ENCODE measurements at regions not wholly inside any gene's neighbourhood (a gene's known extent, or its start where the extent isn't known, plus 50 kb on each side); places are given as distances from the start of the nearest gene placed in this dataset.
"Not testable (repeated sequence)": the region's sequence is repeated elsewhere in the genome, so short reads cannot be mapped to it uniquely, and the experiment has no call there.

- no peak overlapping the region for H3K4me3 Mint-ChIP-seq
- no peaks in the 10 kb centered on the region for H3K27me3 Mint-ChIP-seq
- ChIA-PET CTCF (no interaction called here), POLR2A (no interaction called here)
- no peaks in the 10 kb centered on the region for H3K9me3 Mint-ChIP-seq
- no peaks in the 10 kb centered on the region for H3K4me1 Mint-ChIP-seq (ENCODE audit: low read depth)
- ATAC-seq (no peak), DNase-seq (no peak)
- no peak overlapping the region for H3K27ac Mint-ChIP-seq
- no peak for TF ChIP-seq CTCF (IDR thresholded peaks at IDR 0.05)
- intact Hi-C loops (cut with micrococcal nuclease) = no loop called here
- H3K36me3 Mint-ChIP-seq (ENCODE audit: low read depth) = no peaks in the 10 kb centered on the region
These were observed 94.0 kb upstream of the ABCA1 start for GRCh38 chr9:105021917-105022316.

DNA sequence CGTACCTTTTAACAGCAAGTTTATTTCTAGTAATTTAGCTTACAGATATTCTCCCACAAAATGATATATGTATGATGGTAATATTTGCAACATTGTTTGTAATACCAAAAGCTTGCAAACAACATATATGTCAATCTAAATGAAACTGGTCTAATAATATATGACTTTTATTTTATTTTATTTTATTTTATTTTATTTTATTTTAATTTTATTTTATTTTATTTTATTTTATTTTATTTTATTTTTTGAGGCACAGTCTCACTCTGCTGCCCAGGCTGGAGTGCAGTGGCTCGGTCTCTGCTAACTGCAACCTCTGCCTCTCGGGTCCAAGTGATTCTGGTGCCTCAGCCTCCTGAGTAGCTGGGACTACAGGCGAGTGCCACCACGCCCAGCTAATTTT is 94.6 kb upstream of the ABCA1 start:
- H3K27ac Mint-ChIP-seq; H3K9me3 Mint-ChIP-seq; POLR2A ChIA-PET; intact Hi-C loops (cut with micrococcal nuclease); CTCF ChIA-PET; H3K27me3 Mint-ChIP-seq; DNase-seq; H3K4me1 Mint-ChIP-seq (ENCODE audit: low read depth); H3K36me3 Mint-ChIP-seq (ENCODE audit: low read depth); H3K4me3 Mint-ChIP-seq; ATAC-seq: not testable (repeated sequence)

- DNase-seq = no peak
- Mint-ChIP-seq H3K4me1 (ENCODE audit: low read depth) (no peaks in the 10 kb centered on the region), H3K36me3 (ENCODE audit: low read depth) (no peaks in the 10 kb centered on the region), H3K27me3 (no peaks in the 10 kb centered on the region), H3K4me3 (no peak overlapping the region), H3K27ac (no peak overlapping the region), H3K9me3 (no peaks in the 10 kb centered on the region)
- TF ChIP-seq CTCF (IDR thresholded peaks at IDR 0.05) = no peak
- no peak for ATAC-seq
- intact Hi-C loops (cut with micrococcal nuclease) = no loop called here
- ChIA-PET POLR2A (no interaction called here), CTCF (no interaction called here)
These were observed 95.8 kb upstream of the ABCA1 start for GRCh38 chr9:105023788-105024187.

GRCh38 chr9:105024529-105024928 is 96.6 kb upstream of the ABCA1 start:
- Mint-ChIP-seq H3K36me3 (ENCODE audit: low read depth) (no peaks in the 10 kb centered on the region), H3K4me1 (ENCODE audit: low read depth) (no peaks in the 10 kb centered on the region), H3K27me3 (no peaks in the 10 kb centered on the region), H3K9me3 (no peaks in the 10 kb centered on the region), H3K27ac (no peak overlapping the region), H3K4me3 (no peak overlapping the region)
- TF ChIP-seq CTCF (IDR thresholded peaks at IDR 0.05) = no peak
- no peak for DNase-seq
- ChIA-PET CTCF (no interaction called here), POLR2A (no interaction called here)
- intact Hi-C loops (cut with micrococcal nuclease) = no loop called here
- ATAC-seq = no peak

- Mint-ChIP-seq H3K27me3 (no peaks in the 10 kb centered on the region), H3K36me3 (ENCODE audit: low read depth) (no peaks in the 10 kb centered on the region), H3K27ac (no peak overlapping the region), H3K9me3 (no peaks in the 10 kb centered on the region), H3K4me3 (no peak overlapping the region), H3K4me1 (ENCODE audit: low read depth) (no peaks in the 10 kb centered on the region)
- POLR2A ChIA-PET = no interaction called here
- CTCF ChIA-PET = interaction anchor here (0.7 kb wide), 1 partner anchor 33 kb away, joined by 4 read pairs; no protein-coding TSS in a partner anchor
- DNase-seq (no peak), ATAC-seq (no peak)
- intact Hi-C loops (cut with micrococcal nuclease) = no loop called here
- no peak for TF ChIP-seq CTCF (IDR thresholded peaks at IDR 0.05)
These were observed 98.5 kb upstream of the ABCA1 start for GRCh38 chr9:105026451-105026850.

DNA sequence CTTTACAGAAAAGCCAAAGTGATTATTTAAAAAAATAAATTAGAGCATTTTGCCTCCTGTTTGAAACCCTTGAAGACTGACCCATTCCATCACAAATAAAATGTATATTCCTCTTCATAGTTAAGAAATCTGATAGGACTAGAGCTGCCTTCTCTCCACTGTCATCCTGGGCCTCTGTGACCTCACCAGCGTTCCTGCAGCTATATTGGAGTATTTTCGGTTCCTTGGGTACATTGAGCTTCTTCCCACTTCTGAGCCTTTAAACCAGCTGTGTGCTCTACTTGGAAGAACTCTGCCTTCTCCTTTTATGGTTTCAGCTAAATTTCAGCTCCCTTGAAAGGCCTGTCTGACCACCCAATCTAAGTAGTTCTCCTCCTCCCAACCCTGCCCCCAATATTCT is 99.1 kb upstream of the ABCA1 start:
- Mint-ChIP-seq H3K27ac (no peak overlapping the region), H3K36me3 (ENCODE audit: low read depth) (no peaks in the 10 kb centered on the region), H3K9me3 (no peaks in the 10 kb centered on the region), H3K4me3 (no peak overlapping the region), H3K4me1 (ENCODE audit: low read depth) (no peaks in the 10 kb centered on the region), H3K27me3 (no peaks in the 10 kb centered on the region)
- CTCF ChIA-PET = no interaction called here
- POLR2A ChIA-PET = no interaction called here
- no peak for TF ChIP-seq CTCF (IDR thresholded peaks at IDR 0.05)
- DNase-seq (no peak), ATAC-seq (no peak)
- intact Hi-C loops (cut with micrococcal nuclease) = no loop called here

Data from activated CD8-positive, alpha-beta T cell treated with anti-CD3 and anti-CD28 coated beads for 36 hours (primary cell).